PC-9 (cell line): ENCODE measurements at regions not wholly inside any gene's neighbourhood (a gene's known extent, or its start where the extent isn't known, plus 50 kb on each side); places are given as distances from the start of the nearest gene placed in this dataset.
"Not testable (repeated sequence)": the region's sequence is repeated elsewhere in the genome, so short reads cannot be mapped to it uniquely, and the experiment has no call there.

Experiments used
- EZH2 ChIP-seq: fragments of 200-600 bp; sonication (generic); IDR thresholded peaks from 2 replicates; pipeline ENCODE4 v1.8.0; 2017; ENCODE audit warnings: antibody characterized with exemption, low read depth
- TF ChIP-seq, protein P1 (sequence below): fragments of 200-600 bp; sonication (generic); conservative IDR thresholded peaks from 2 replicates; pipeline ENCODE4 v1.6.1; 2017; ENCODE audit warnings: mixed run types, antibody characterized with exemption, mild to moderate bottlenecking, moderate library complexity

DNA sequence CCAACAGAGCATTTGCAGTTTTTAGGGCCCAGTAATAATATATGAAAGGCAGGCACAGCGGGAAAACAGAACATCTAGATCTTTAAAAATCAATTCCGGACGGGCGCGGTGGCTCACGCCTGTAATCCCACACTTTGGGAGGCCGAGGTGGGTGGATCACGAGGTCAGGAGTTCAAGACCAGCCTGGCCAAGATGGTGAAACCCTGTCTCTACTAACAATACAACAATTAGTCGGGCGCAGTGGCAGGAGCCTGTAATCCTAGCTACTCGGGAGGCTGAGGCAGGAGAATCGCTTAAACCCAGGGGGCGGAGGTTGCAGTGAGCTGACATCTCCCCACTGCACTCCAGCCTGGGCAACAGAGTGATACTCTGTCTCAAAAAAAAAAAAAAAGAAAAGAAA, 88.5 kb upstream of the MSH6 start:
- TF ChIP-seq, protein P1, sequence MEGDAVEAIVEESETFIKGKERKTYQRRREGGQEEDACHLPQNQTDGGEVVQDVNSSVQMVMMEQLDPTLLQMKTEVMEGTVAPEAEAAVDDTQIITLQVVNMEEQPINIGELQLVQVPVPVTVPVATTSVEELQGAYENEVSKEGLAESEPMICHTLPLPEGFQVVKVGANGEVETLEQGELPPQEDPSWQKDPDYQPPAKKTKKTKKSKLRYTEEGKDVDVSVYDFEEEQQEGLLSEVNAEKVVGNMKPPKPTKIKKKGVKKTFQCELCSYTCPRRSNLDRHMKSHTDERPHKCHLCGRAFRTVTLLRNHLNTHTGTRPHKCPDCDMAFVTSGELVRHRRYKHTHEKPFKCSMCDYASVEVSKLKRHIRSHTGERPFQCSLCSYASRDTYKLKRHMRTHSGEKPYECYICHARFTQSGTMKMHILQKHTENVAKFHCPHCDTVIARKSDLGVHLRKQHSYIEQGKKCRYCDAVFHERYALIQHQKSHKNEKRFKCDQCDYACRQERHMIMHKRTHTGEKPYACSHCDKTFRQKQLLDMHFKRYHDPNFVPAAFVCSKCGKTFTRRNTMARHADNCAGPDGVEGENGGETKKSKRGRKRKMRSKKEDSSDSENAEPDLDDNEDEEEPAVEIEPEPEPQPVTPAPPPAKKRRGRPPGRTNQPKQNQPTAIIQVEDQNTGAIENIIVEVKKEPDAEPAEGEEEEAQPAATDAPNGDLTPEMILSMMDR, result not testable (repeated sequence)
- not testable (repeated sequence) for TF ChIP-seq EZH2
